Activated CD4-positive, alpha-beta T cell treated with anti-CD3 and anti-CD28 coated beads, Interleukin-2, Interleukin-6, amounts not matched to agents 100 ng/mL and 50 ng/mL, durations not matched to agents 16 hours and 8 hours (primary cell): ENCODE measurements at regions not wholly inside any gene's neighbourhood (a gene's known extent, or its start where the extent isn't known, plus 50 kb on each side); places are given as distances from the start of the nearest gene placed in this dataset.

Experiments
- DNase-seq: peaks from one replicate; pipeline ENCODE4 v3.0.0-alpha.2; 2020

- DNase-seq, result no peak
Observed at GRCh38 chr9:88933607-88934379, 57.5 kb upstream of the S1PR3 start.

GRCh38 chr9:88934876-88935535 is 56.3 kb upstream of the S1PR3 start:
- DNase-seq, result no peak

- no peak for DNase-seq
Observed at GRCh38 chr9:88936132-88936531, 55.1 kb upstream of the S1PR3 start.

GRCh38 chr9:88936668-88937067 is 54.6 kb upstream of the S1PR3 start:
- no peak for DNase-seq

GRCh38 chr9:88937248-88937647 is 54.0 kb upstream of the S1PR3 start:
- DNase-seq, result no peak

GRCh38 chr9:88938189-88938588 is 53.1 kb upstream of the S1PR3 start:
- DNase-seq, result no peak
